ENCODE measurements at regions not wholly inside any gene's neighbourhood (a gene's known extent, or its start where the extent isn't known, plus 50 kb on each side); places are given as distances from the start of the nearest gene placed in this dataset.

DNA sequence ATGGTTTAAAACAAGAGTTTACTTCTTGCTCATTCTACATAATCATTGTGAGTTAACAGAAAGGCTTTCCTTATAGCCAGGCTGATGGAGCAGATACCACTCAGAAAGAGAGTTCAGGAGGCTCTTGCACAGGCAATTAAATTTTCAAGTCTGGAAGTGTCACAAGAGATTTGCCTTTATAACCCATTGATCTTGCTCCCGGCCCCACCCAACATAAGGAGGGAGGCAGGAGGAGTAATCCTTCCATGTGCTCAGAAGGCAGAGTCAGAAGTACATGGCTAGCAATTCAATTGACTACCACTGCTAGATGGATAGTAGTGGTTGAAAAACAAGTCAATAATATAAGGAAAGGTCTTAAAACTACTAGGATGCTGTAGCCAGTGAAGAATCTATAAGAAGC lies 346.3 kb upstream of the CDH11 start:
- no peak for DNase-seq

DNA sequence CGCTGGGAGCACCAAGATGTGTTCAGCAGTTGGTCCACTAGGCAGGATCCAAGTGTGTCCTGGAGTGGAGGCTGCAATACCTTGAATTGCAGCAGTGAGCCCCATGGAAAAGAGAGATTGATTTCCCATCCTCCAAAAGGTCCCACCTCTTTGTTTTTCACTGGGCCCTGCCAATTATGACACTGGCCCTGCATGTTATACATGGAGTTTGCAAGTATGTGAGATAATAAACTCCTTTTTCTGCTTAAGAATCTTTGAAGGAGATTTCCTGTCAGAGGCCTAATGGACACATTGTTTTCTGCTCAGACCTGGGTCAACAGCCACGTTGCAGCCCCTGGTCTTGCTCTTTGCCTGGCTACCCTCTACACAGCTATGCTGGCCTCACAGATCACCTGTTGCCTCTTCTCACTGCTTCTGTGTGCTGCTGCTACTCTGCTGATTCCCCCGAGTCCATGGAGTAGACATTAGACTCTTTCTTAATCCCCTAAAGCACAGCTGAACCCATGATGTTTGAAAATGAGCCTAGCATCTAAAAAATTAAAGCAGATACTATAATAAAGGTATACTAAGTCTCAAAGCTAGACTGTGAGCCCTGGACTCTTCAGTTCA lies 341.9 kb upstream of the CDH11 start:
- DNase-seq = no peak

GRCh38 chr16:65457084-65457483 lies 335.2 kb upstream of the CDH11 start:
- DNase-seq = no peak

GRCh38 chr16:65455761-65456160 lies 333.9 kb upstream of the CDH11 start:
- DNase-seq = no peak

GRCh38 chr16:65453646-65454045 lies 331.8 kb upstream of the CDH11 start:
- DNase-seq = no peak

GRCh38 chr16:65449526-65449925 lies 327.7 kb upstream of the CDH11 start:
- no peak for DNase-seq

DNA sequence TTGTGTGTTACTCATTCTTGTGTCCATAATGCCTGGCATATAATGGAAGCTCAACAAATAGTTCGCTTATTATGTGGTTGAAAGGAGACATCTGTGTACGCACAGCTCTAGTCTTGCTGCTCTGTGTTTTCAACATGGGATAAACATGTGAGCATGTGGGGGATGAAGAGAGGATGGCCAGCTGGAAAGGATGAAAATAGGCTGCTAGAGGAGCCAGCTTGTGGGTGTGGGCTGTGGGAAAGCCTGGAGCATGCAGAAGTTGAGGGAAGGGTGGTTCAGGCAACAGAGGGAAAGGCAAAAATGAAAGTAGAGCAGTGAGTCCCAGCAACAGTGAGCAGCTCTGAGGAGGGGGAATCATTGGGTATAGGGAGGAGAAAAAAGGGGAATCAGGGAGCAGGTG lies 324.6 kb upstream of the CDH11 start:
- DNase-seq = no peak

- DNase-seq = no peak
Observed at GRCh38 chr16:65445313-65446260, 323.7 kb upstream of the CDH11 start.

DNA sequence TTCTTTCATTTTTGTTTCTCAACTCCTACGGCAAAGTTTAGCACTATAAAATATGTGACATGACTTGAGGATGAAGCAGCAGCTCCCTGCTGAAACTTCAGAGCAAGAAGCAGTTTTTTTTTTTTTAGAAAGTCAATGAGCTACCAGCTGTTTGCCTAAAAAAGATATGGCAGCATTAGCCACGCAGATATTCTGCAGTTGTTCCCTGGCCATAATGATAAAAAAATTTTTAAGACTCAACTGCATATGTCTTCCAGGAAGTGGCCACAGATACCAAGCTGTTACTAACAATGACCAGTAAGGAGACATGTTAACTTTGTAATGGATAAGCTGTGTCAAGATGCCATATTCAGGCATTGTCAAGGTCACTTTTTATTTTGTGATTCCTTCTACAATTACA lies 319.6 kb upstream of the CDH11 start:
- DNase-seq = no peak

- no peak for DNase-seq
Observed at GRCh38 chr16:65429504-65430181, 307.8 kb upstream of the CDH11 start.

- no peak for DNase-seq
Observed at GRCh38 chr16:65426484-65426883, 304.6 kb upstream of the CDH11 start.

GRCh38 chr16:65422934-65423333 lies 301.1 kb upstream of the CDH11 start:
- DNase-seq = no peak

GRCh38 chr16:65421596-65421995 lies 299.7 kb upstream of the CDH11 start:
- DNase-seq = no peak

DNA sequence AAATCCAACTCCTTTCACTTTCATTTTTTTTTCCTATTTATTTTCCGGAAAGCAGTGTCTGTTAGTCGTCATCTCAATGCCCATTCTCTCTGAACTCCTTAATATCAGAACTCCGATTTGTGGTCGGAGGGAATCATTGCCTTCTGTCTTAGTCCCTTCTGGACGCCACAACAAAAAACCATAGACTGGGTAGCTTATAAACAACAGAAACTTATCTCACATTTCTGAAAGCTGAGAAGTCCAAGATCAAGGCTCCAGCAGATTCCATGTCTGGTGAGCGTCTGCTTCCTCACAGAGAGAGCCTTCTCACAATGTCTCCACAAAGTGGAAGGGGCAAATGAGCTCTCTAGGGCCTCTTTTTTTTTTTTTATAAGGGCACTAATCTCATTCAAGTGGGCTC lies 296.6 kb upstream of the CDH11 start:
- DNase-seq = no peak

- no peak for DNase-seq
Observed at GRCh38 chr16:65415460-65415859, 293.6 kb upstream of the CDH11 start.

GRCh38 chr16:65414284-65414984 lies 292.6 kb upstream of the CDH11 start:
- no peak for DNase-seq

- DNase-seq = no peak
Observed at GRCh38 chr16:65413861-65414260, 292.0 kb upstream of the CDH11 start.

GRCh38 chr16:65410801-65411200 lies 288.9 kb upstream of the CDH11 start:
- no peak for DNase-seq

DNA sequence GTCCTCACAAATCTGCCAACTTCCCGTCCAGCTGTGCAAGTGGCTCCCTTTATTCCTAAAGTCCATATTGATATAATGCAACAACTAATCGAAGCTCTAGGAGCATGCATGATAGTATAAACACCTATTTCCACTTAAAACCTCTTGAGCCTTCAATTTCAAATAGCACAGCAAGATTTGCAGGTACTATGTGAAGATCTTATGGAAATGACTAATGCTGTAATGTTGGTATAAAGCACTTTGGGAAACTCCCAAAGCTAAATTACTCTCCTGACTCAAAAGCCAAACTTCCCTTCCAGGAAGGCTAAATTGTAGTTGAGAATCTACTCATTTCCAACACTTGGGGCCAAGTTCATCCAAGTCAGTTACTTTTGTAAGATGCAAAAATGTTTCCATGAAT lies 287.6 kb upstream of the CDH11 start:
- no peak for DNase-seq

DNA sequence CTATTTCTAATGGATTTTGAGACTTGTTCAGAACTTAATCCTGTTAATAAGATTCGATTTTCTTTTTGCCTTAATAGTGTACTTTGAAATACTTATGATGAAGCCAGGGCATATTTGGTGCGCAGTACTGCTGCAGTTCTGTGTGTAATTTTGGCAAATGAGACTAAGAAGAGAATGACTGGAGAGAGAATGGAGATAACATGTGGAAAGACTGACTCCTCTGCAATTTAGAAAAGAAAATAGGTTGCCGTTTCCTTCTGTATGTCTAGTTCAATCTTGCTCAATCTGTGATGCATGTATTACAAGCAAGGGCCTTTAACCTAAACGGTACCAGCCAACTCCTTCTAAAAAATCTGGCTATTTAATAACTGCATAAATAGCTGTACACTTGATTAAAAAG lies 285.1 kb upstream of the CDH11 start:
- DNase-seq = no peak

GRCh38 chr16:65406116-65406515 lies 284.3 kb upstream of the CDH11 start:
- DNase-seq = no peak

DNA sequence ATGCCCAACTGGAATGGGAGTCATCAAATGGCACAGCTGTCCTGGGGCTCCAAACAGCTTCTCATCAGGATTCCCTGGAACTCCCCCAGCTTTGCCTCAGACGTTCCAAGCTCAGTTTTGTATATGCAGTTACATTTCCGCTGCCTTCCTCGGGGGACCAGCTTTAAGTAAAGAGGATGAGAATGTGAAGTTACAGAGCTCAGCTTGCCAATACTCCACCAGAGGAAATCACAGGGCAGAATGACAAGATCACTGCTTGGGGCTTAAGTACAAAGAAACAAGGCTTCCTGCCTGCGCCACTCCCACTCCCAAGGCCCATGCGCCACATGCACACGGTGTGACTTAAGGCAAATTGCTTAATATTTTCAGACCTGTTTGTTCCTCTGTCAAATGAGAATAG lies 272.4 kb upstream of the CDH11 start:
- no peak for DNase-seq
